PC-3 (cell line): ENCODE measurements at regions not wholly inside any gene's neighbourhood (a gene's known extent, or its start where the extent isn't known, plus 50 kb on each side); places are given as distances from the start of the nearest gene placed in this dataset.
"Not testable (repeated sequence)": the region's sequence is repeated elsewhere in the genome, so short reads cannot be mapped to it uniquely, and the experiment has no call there.

Source experiments
- ATAC-seq: fragments of 200-7000 bp; cut with Tn5 transposase; 2 replicates; pipeline ENCODE4 v1.9.1; 2020; ENCODE audit warnings: mild to moderate bottlenecking, moderate library complexity
- BruUV-seq: library from RNA; stranded (reverse); fragments of 400-500 nt; replicated peaks from 2 replicates; lab custom pipeline; 2021; lab: Mats Ljungman, UMichigan
- CTCF ChIA-PET: fragments of 300-600 bp; sonication (Branson Sonifier 250); formaldehyde crosslinking; loops from one replicate; lab custom pipeline; 2022; ENCODE audit warnings: antibody characterized with exemption; lab: Charles Lee
- POLR2A ChIA-PET: fragments of 300-600 bp; sonication (Branson Sonifier 250); formaldehyde crosslinking; loops from one replicate; lab custom pipeline; 2022; ENCODE audit warnings: antibody characterized with exemption; ENCODE audit not compliant: unreplicated experiment; lab: Charles Lee
- DNase-seq: peaks from one replicate; pipeline ENCODE4 v3.0.0-alpha.2; 2015
- H2AFZ ChIP-seq: fragments of 300-600 bp; sonication (generic); 2 replicates; pipeline ENCODE4 v1.6.0; 2016; ENCODE audit warnings: antibody characterized with exemption, low read length
- H3F3A ChIP-seq: fragments of 300-600 bp; sonication (generic); one replicate; pipeline ENCODE4 v1.6.0; 2017; ENCODE audit warnings: antibody characterized with exemption, low read length, control low read depth, mild to moderate bottlenecking; ENCODE audit not compliant: unreplicated experiment
- H3K27ac ChIP-seq: fragments of 300-600 bp; sonication (generic); 2 replicates; pipeline ENCODE4 v1.5.1; 2016; ENCODE audit warnings: mild to moderate bottlenecking, low read length
- H3K27me3 ChIP-seq: fragments of 300-600 bp; sonication (generic); 2 replicates; pipeline ENCODE4 v1.6.1; 2016; ENCODE audit warnings: low read length, mixed read lengths
- H3K36me3 ChIP-seq: fragments of 300-600 bp; sonication (generic); 2 replicates; pipeline ENCODE4 v1.6.1; 2016; ENCODE audit warnings: low read depth, mixed run types, low read length, mixed read lengths
- H3K4me1 ChIP-seq: fragments of 300-600 bp; sonication (generic); 2 replicates; pipeline ENCODE4 v1.5.1; 2016; ENCODE audit warnings: low read length; ENCODE audit not compliant: insufficient read depth
- H3K4me2 ChIP-seq: fragments of 300-600 bp; sonication (generic); 2 replicates; pipeline ENCODE4 v1.6.0; 2016; ENCODE audit warnings: low read length
- H3K4me3 ChIP-seq: fragments of 300-600 bp; sonication (generic); 2 replicates; pipeline ENCODE4 v1.5.1; 2016; ENCODE audit warnings: mild to moderate bottlenecking, low read length, mixed read lengths
- H3K79me2 ChIP-seq: fragments of 300-600 bp; sonication (generic); 2 replicates; pipeline ENCODE4 v1.6.1; 2017; ENCODE audit warnings: low read length, mixed read lengths
- H3K9ac ChIP-seq: fragments of 300-600 bp; sonication (generic); 2 replicates; pipeline ENCODE4 v1.6.0; 2016; ENCODE audit warnings: mild to moderate bottlenecking, low read length
- H3K9me2 ChIP-seq: fragments of 300-600 bp; sonication (generic); replicated peaks from 2 replicates; pipeline ENCODE4 v1.6.1; 2016; ENCODE audit warnings: mixed run types, low read length, mixed read lengths
- H3K9me3 ChIP-seq: fragments of 300-600 bp; sonication (generic); 2 replicates; pipeline ENCODE4 v1.6.1; 2016; ENCODE audit warnings: low read length, mixed read lengths
- H4K20me1 ChIP-seq: fragments of 300-600 bp; sonication (generic); 2 replicates; pipeline ENCODE4 v1.6.1; 2016; ENCODE audit warnings: low read length, mixed read lengths
- EZH2 ChIP-seq: fragments of 300-600 bp; sonication (generic); IDR thresholded peaks from one replicate; pipeline ENCODE4 v1.6.1; 2017; ENCODE audit warnings: antibody characterized with exemption, mild to moderate bottlenecking, low read length; ENCODE audit not compliant: unreplicated experiment
- EZH2phosphoT487 ChIP-seq: fragments of 300-600 bp; sonication (generic); IDR thresholded peaks from 2 replicates; pipeline ENCODE4 v1.6.1; 2018; ENCODE audit warnings: mild to moderate bottlenecking, antibody characterized with exemption, low read length, borderline replicate concordance
- intact Hi-C: fragments of 100-400 bp; cut with micrococcal nuclease; formaldehyde crosslinking; loops from 2 replicates; pipeline ENCODE4 v1.9.0; 2023
- TF ChIP-seq, protein P1 (sequence below): fragments of 300-600 bp; sonication (generic); conservative IDR thresholded peaks from 2 replicates; pipeline ENCODE4 v1.5.1; 2017; ENCODE audit warnings: antibody characterized with exemption, low read depth, mild to moderate bottlenecking, low read length

- Histone ChIP-seq H4K20me1 (no peaks in the 10 kb centered on the region), H3K9me2 (no peaks in the 10 kb centered on the region), H3K27ac (no peak overlapping the region), H3K36me3 (no peaks in the 10 kb centered on the region), H3K9ac (no peak overlapping the region), H2AFZ (no peak overlapping the region), H3K4me1 (no peaks in the 10 kb centered on the region), H3K9me3 (no peaks in the 10 kb centered on the region), H3F3A (no peaks in the 10 kb centered on the region), H3K4me2 (no peak overlapping the region), H3K27me3 (no peaks in the 10 kb centered on the region), H3K79me2 (no peaks in the 10 kb centered on the region), H3K4me3 (no peak overlapping the region)
- TF ChIP-seq, protein P1, sequence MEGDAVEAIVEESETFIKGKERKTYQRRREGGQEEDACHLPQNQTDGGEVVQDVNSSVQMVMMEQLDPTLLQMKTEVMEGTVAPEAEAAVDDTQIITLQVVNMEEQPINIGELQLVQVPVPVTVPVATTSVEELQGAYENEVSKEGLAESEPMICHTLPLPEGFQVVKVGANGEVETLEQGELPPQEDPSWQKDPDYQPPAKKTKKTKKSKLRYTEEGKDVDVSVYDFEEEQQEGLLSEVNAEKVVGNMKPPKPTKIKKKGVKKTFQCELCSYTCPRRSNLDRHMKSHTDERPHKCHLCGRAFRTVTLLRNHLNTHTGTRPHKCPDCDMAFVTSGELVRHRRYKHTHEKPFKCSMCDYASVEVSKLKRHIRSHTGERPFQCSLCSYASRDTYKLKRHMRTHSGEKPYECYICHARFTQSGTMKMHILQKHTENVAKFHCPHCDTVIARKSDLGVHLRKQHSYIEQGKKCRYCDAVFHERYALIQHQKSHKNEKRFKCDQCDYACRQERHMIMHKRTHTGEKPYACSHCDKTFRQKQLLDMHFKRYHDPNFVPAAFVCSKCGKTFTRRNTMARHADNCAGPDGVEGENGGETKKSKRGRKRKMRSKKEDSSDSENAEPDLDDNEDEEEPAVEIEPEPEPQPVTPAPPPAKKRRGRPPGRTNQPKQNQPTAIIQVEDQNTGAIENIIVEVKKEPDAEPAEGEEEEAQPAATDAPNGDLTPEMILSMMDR: no peak
- TF ChIP-seq EZH2phosphoT487: no peak
- no peak for TF ChIP-seq EZH2
- intact Hi-C loops: no loop called here
- POLR2A ChIA-PET: no interaction called here
- CTCF ChIA-PET: no interaction called here
- no peak for DNase-seq
- no TSS peak for BruUV-seq
- ATAC-seq: no peak
Observed at GRCh38 chr6:155801046-155801445, 345.4 kb upstream of the NOX3 start.

DNA sequence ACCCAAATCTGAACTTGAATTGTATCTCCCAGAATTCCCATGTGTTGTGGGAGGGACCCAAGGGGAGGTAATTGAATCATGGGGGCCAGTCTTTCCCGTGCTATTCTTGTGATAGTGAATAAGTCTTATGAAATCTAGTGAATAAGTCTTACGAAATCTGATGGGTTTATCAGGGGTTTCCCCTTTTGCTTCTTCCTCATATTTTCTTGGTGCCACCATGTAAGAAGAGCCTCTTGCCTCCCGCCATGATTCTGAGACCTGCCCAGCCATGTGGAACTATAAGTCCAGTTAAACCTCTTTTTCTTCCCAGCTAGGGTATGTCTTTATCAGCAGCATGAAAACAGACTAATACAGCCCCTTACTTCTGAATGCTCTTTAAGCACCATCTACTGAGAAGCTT, 343.2 kb upstream of the NOX3 start:
- H3F3A ChIP-seq, H3K27ac ChIP-seq, H3K36me3 ChIP-seq, H3K9me2 ChIP-seq, H3K9ac ChIP-seq, H3K4me3 ChIP-seq, ATAC-seq, H3K79me2 ChIP-seq, DNase-seq, H3K4me2 ChIP-seq, CTCF ChIA-PET, H2AFZ ChIP-seq, BruUV-seq, H4K20me1 ChIP-seq, H3K9me3 ChIP-seq, intact Hi-C loops, H3K27me3 ChIP-seq, H3K4me1 ChIP-seq, POLR2A ChIA-PET: not testable (repeated sequence)

DNA sequence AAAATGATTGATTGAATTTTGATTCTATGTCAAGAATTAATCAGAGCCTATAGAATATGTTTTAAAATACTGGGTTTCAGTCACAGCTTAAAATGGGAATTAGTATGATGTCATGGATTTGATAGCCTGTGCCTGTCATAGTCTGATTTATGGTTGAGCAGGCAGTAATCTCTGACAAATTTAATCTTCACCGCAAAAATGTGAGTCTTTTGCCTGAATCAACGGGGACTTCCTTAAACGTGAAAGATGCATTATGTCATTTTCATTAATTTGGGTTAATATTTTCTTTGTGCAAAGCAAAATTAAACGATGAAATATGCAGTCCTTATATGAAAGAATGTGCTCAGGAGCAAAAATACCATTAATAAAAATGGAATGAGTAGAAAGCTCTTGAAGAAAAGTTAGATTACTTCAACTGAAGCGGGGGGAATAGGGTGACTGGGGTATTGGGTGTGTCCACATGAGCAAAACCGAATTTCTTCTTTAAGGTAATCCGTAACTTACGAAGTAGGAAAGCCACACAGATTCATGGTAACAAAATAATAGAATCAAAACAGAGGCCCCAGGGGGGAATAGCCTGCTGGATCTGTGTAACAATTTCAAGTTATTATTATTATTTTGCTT, 339.6 kb upstream of the NOX3 start:
- Histone ChIP-seq H4K20me1 (no peaks in the 10 kb centered on the region), H3F3A (no peaks in the 10 kb centered on the region), H3K79me2 (no peaks in the 10 kb centered on the region), H3K27me3 (no peaks in the 10 kb centered on the region), H3K9me3 (no peaks in the 10 kb centered on the region), H3K9me2 (no peaks in the 10 kb centered on the region), H3K36me3 (no peaks in the 10 kb centered on the region), H2AFZ (no peak overlapping the region), H3K4me3 (no peak overlapping the region), H3K4me1 (peaks cover 11% of the 10 kb centered on the region; the same call in 1 of the 2 replicates), H3K4me2 (no peak overlapping the region), H3K9ac (no peak overlapping the region), H3K27ac (0 out of 2 replicates have a peak overlapping the region, but pooled peaks have one; percentile 4)
- ChIA-PET POLR2A (no interaction called here), CTCF (no interaction called here)
- DNase-seq (peak; percentile 45), ATAC-seq (no peak; the same call in 1 of the 2 replicates)
- TF ChIP-seq, protein P1: no peak
- TF ChIP-seq EZH2 (no peak), EZH2phosphoT487 (no peak)
- BruUV-seq: no TSS peak
- intact Hi-C loops: no loop called here
